GM18502 (cell line): ENCODE measurements at regions not wholly inside any gene's neighbourhood (a gene's known extent, or its start where the extent isn't known, plus 50 kb on each side); places are given as distances from the start of the nearest gene placed in this dataset.

Source experiments
- ATAC-seq: cut with Tn5 transposase; IDR thresholded peaks from one replicate; pipeline ENCODE4 v1.9.1; 2021; ENCODE audit warnings: mild to moderate bottlenecking; ENCODE audit not compliant: unreplicated experiment, poor library complexity

GRCh38 chr2:15715596-15715995 lies 123.9 kb downstream of the DDX1 start:
- no peak for ATAC-seq

GRCh38 chr2:15718103-15718943 lies 126.7 kb downstream of the DDX1 start:
- no peak for ATAC-seq

GRCh38 chr2:15718944-15719323 lies 127.3 kb downstream of the DDX1 start:
- no peak for ATAC-seq

- ATAC-seq = no peak
These were observed 128.1 kb downstream of the DDX1 start for GRCh38 chr2:15719566-15720313.

GRCh38 chr2:15720561-15721307 lies 129.1 kb downstream of the DDX1 start:
- ATAC-seq = no peak

- ATAC-seq = no peak
These were observed 129.9 kb downstream of the DDX1 start for GRCh38 chr2:15721411-15722067.

- ATAC-seq = no peak
These were observed 131.3 kb downstream of the DDX1 start for GRCh38 chr2:15722980-15723379.

GRCh38 chr2:15724235-15724634 lies 132.6 kb downstream of the DDX1 start:
- no peak for ATAC-seq

GRCh38 chr2:15725101-15725781 lies 133.6 kb downstream of the DDX1 start:
- no peak for ATAC-seq

GRCh38 chr2:15725782-15726112 lies 134.1 kb downstream of the DDX1 start:
- ATAC-seq = no peak

- no peak for ATAC-seq
These were observed 134.8 kb downstream of the DDX1 start for GRCh38 chr2:15726321-15727057.

- no peak for ATAC-seq
These were observed 136.0 kb downstream of the DDX1 start for GRCh38 chr2:15727396-15728244.

- no peak for ATAC-seq
These were observed 136.7 kb downstream of the DDX1 start for GRCh38 chr2:15728245-15728938.

- ATAC-seq = no peak
These were observed 137.3 kb downstream of the DDX1 start for GRCh38 chr2:15729001-15729400.

GRCh38 chr2:15729709-15730544 lies 138.3 kb downstream of the DDX1 start:
- no peak for ATAC-seq

GRCh38 chr2:15730545-15731212 lies 139.0 kb downstream of the DDX1 start:
- ATAC-seq = peak; percentile 62
